Hepatocyte (in vitro differentiated cells): ENCODE measurements at regions not wholly inside any gene's neighbourhood (a gene's known extent, or its start where the extent isn't known, plus 50 kb on each side); places are given as distances from the start of the nearest gene placed in this dataset.

Experiments used
- EZH2 ChIP-seq: fragments of 200-600 bp; sonication (generic); IDR thresholded peaks from 2 replicates; pipeline ENCODE4 v1.6.1; 2016; ENCODE audit warnings: antibody characterized with exemption, mild to moderate bottlenecking, borderline replicate concordance
- EZH2phosphoT487 ChIP-seq: fragments of 200-600 bp; sonication (generic); IDR thresholded peaks from one replicate; pipeline ENCODE4 v1.6.1; 2018; ENCODE audit warnings: antibody characterized with exemption, mild to moderate bottlenecking, low read depth, moderate library complexity; ENCODE audit not compliant: unreplicated experiment, severe bottlenecking
- TF ChIP-seq, protein P1 (sequence below): fragments of 200-600 bp; sonication (generic); IDR thresholded peaks from 2 replicates; pipeline ENCODE4 v1.5.1; 2016; ENCODE audit warnings: antibody characterized with exemption, mild to moderate bottlenecking; ENCODE audit not compliant: poor library complexity

DNA sequence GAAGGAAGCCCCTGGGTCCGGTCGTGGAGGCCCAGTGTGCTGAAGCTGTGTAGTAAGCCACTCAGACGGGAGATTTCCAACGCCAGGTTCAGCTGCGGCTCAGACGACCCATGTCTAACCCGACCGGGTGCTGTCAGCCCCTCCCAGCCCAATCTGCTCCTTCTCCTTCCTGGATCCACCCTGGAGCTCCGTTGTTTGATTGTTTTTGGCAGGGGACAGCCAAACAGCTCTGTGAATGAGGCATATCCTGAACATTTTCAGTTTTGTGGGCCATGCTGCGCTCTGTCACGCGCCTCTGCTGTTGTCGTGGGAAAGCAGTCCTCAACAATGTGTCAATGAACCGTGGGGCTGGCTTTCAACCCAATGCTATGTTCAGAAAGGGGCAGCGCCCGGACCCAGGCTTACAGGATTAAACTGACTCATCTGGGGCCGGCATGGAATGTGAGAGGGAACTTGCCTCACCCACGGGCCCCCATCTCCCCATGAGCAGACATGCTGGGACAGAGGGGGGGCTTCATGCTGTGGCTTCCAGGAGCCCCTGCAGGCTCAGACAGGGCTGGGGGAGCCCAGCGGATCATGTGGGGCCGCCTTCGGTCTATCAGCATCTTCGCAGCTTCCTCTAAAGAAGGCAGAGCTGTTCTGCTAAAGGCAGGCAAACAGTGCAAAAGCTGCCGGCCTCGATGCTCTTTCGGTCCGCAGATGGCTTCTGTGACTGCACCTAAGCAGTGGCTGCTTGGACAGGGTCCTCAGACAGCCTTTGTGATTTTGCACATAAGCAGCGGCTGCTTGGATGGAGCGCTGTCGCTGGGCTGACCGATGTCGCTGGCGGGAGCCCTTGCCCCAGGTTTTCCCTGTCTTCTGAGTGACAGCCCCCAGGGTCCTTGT lies 101.7 kb downstream of the RIPK4 start:
- TF ChIP-seq, protein P1, sequence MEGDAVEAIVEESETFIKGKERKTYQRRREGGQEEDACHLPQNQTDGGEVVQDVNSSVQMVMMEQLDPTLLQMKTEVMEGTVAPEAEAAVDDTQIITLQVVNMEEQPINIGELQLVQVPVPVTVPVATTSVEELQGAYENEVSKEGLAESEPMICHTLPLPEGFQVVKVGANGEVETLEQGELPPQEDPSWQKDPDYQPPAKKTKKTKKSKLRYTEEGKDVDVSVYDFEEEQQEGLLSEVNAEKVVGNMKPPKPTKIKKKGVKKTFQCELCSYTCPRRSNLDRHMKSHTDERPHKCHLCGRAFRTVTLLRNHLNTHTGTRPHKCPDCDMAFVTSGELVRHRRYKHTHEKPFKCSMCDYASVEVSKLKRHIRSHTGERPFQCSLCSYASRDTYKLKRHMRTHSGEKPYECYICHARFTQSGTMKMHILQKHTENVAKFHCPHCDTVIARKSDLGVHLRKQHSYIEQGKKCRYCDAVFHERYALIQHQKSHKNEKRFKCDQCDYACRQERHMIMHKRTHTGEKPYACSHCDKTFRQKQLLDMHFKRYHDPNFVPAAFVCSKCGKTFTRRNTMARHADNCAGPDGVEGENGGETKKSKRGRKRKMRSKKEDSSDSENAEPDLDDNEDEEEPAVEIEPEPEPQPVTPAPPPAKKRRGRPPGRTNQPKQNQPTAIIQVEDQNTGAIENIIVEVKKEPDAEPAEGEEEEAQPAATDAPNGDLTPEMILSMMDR, result no peak
- TF ChIP-seq EZH2phosphoT487 (no peak), EZH2 (no peak)
